ENCODE measurements at regions not wholly inside any gene's neighbourhood (a gene's known extent, or its start where the extent isn't known, plus 50 kb on each side); places are given as distances from the start of the nearest gene placed in this dataset.

- WGBS, 4 donors, result 81 to 90% (median 83%) methylated on average over 9 of the region's 9 CpGs
- no peak for TF ChIP-seq CTCF (IDR thresholded peaks at IDR 0.05)
- no peak for TF ChIP-seq POLR2A (IDR thresholded peaks at IDR 0.05)
Measured at GRCh38 chr22:47561115-47561675, 798.7 kb downstream of the TBC1D22A start.

GRCh38 chr22:47558828-47559700 lies 796.6 kb downstream of the TBC1D22A start:
- intact Hi-C loops (cut with DNase I), result no loop called here
- H3K27ac ChIP-seq, result no peak overlapping the region
- H3K9me3 ChIP-seq, result no peaks in the 10 kb centered on the region
- H3K4me3 ChIP-seq, result no peak overlapping the region
- 78 to 86% (median 84%) methylated on average over 14 to 16 of the region's 16 CpGs for WGBS, 4 donors
- ATAC-seq (peak in 1 of 4 donors; percentile 23), DNase-seq (no peak)
- peaks cover 0 to 3% (median 0%) of the 10 kb centered on the region in 12 donors for H3K4me1 ChIP-seq
- no peak for TF ChIP-seq POLR2A (IDR thresholded peaks at IDR 0.05)
- no peak for TF ChIP-seq CTCF (IDR thresholded peaks at IDR 0.05)
- H3K36me3 ChIP-seq, result no peaks in the 10 kb centered on the region
- peaks cover 0 to 15% (median 0%) of the 10 kb centered on the region in 9 donors for H3K27me3 ChIP-seq

More at GRCh38 chr22:47561115-47561675, 798.7 kb downstream of the TBC1D22A start:
- Histone ChIP-seq H3K27ac (no peak overlapping the region), H3K27me3 (peaks cover 0 to 15% (median 0%) of the 10 kb centered on the region in 9 donors), H3K4me3 (no peak overlapping the region), H3K36me3 (no peaks in the 10 kb centered on the region), H3K4me1 (peaks cover 0 to 3% (median 0%) of the 10 kb centered on the region in 12 donors), H3K9me3 (no peaks in the 10 kb centered on the region)
- intact Hi-C loops (cut with DNase I), result no loop called here
- ATAC-seq (no peak), DNase-seq (no peak)

- Histone ChIP-seq H3K9me3 (no peaks in the 10 kb centered on the region), H3K36me3 (no peaks in the 10 kb centered on the region), H3K27ac (no peak overlapping the region), H3K27me3 (peaks cover 0 to 21% (median 0%) of the 10 kb centered on the region in 9 donors), H3K4me3 (no peak overlapping the region), H3K4me1 (peaks cover 0 to 3% (median 0%) of the 10 kb centered on the region in 12 donors)
- TF ChIP-seq CTCF (IDR thresholded peaks at IDR 0.05) (no peak), POLR2A (IDR thresholded peaks at IDR 0.05) (no peak)
- ATAC-seq (no peak), DNase-seq (no peak)
- intact Hi-C loops (cut with DNase I), result no loop called here
- WGBS, 4 donors, result 90 to 94% (median 92%) methylated on average over 8 of the region's 8 CpGs
Measured at GRCh38 chr22:47556473-47556872, 794.0 kb downstream of the TBC1D22A start.

- TF ChIP-seq CTCF (IDR thresholded peaks at IDR 0.05), result no peak
- TF ChIP-seq POLR2A (IDR thresholded peaks at IDR 0.05), result no peak
- H3K27me3 ChIP-seq, result peaks cover 0 to 24% (median 0%) of the 10 kb centered on the region in 9 donors
- DNase-seq, result no peak
- H3K9me3 ChIP-seq, result no peaks in the 10 kb centered on the region
- no peak for ATAC-seq
- 65 to 79% (median 76%) methylated on average over 7 of the region's 7 CpGs for WGBS, 4 donors
- H3K27ac ChIP-seq, result no peak overlapping the region
- H3K4me3 ChIP-seq, result no peak overlapping the region
- intact Hi-C loops (cut with DNase I), result loop anchor here in 1 of 10 donors (2.0 kb wide), 1 partner anchor 49 kb away; no protein-coding TSS in a partner anchor
- H3K4me1 ChIP-seq, result peaks cover 0 to 3% (median 0%) of the 10 kb centered on the region in 12 donors
- no peaks in the 10 kb centered on the region for H3K36me3 ChIP-seq
Measured at GRCh38 chr22:47553436-47553835, 791.0 kb downstream of the TBC1D22A start.

Measured in heart left ventricle (tissue), 16 donors.